ENCODE measurements at regions not wholly inside any gene's neighbourhood (a gene's known extent, or its start where the extent isn't known, plus 50 kb on each side); places are given as distances from the start of the nearest gene placed in this dataset.

GRCh38 chr2:78646533-78647364, 378.8 kb upstream of the REG3G start:
- H2AFZ ChIP-seq (ENCODE audit: low read length) = no peak overlapping the region
- WGBS (ENCODE audit: low lambda C conversion rate) = 1% methylated on average over 5 of the region's 5 CpGs
- intact Hi-C loops (cut with micrococcal nuclease; ENCODE audit: unreplicated experiment) (no loop called here), in situ Hi-C loops (cut with HindIII; ENCODE audit: extremely low pct_ligation_motif_present, low pct_unique_long_range_greater_than_20kb) (no loop called here)
- H3K9ac ChIP-seq (ENCODE audit: insufficient read depth, low read depth, low read length) = no peak overlapping the region
- TF ChIP-seq MTA1 (CRISPR knock-in tag; IDR thresholded peaks at IDR 0.05; ENCODE audit: borderline replicate concordance) (no peak), ZKSCAN1 (IDR thresholded peaks at IDR 0.05; ENCODE audit: low read length) (no peak), CEBPG (CRISPR knock-in tag; IDR thresholded peaks at IDR 0.05) (no peak)
- no peaks in the 10 kb centered on the region for H4K20me1 ChIP-seq (ENCODE audit: insufficient read depth, low read length)
- no peaks in the 10 kb centered on the region for H3K36me3 ChIP-seq (replicated peaks in 1 of 2; ENCODE audit: control insufficient read depth in 1 of 2, insufficient read depth in 2 of 2, low read length in 2 of 2)
- no peaks in the 10 kb centered on the region for H3K79me2 ChIP-seq (ENCODE audit: insufficient read depth, low read length)
- ChIA-PET POLR2A (no interaction called here), CTCF (ENCODE audit: low intra/inter-chr PET ratio, low total read pairs) (no interaction called here)
- ATAC-seq (no peak), DNase-seq (ENCODE audit: low spot score) (no peak), FAIRE-seq (no peak)
- H3K4me2 ChIP-seq (ENCODE audit: low read depth, low read length) = no peak overlapping the region
- no peak overlapping the region for H3K4me3 ChIP-seq (replicated peaks in 1 of 3; ENCODE audit: insufficient read depth in 1 of 3, low read depth in 2 of 3, low read length in 3 of 3)
- H3K27ac ChIP-seq (ENCODE audit: extremely low read length, insufficient read depth, low read length) = no peak overlapping the region
- no peaks in the 10 kb centered on the region for H3K27me3 ChIP-seq (ENCODE audit: control insufficient read depth in 1 of 2, insufficient read depth in 2 of 2, low read length in 2 of 2)
- no TSS peak for BruUV-seq (replicated peaks)
- H3K4me1 ChIP-seq (ENCODE audit: insufficient read depth, low read length) = no peaks in the 10 kb centered on the region
- H3K9me3 ChIP-seq (ENCODE audit: low read length) = no peaks in the 10 kb centered on the region

GRCh38 chr2:78648558-78648957, 376.9 kb upstream of the REG3G start:
- Histone ChIP-seq H3K9ac (ENCODE audit: insufficient read depth, low read depth, low read length) (no peak overlapping the region), H3K4me1 (ENCODE audit: insufficient read depth, low read length) (no peaks in the 10 kb centered on the region), H3K36me3 (replicated peaks in 1 of 2; ENCODE audit: control insufficient read depth in 1 of 2, insufficient read depth in 2 of 2, low read length in 2 of 2) (no peaks in the 10 kb centered on the region), H3K79me2 (ENCODE audit: insufficient read depth, low read length) (no peaks in the 10 kb centered on the region), H4K20me1 (ENCODE audit: insufficient read depth, low read length) (no peaks in the 10 kb centered on the region), H2AFZ (ENCODE audit: low read length) (no peak overlapping the region), H3K27ac (ENCODE audit: extremely low read length, insufficient read depth, low read length) (no peak overlapping the region), H3K4me3 (replicated peaks in 1 of 3; ENCODE audit: insufficient read depth in 1 of 3, low read depth in 2 of 3, low read length in 3 of 3) (no peak overlapping the region), H3K9me3 (ENCODE audit: low read length) (no peaks in the 10 kb centered on the region), H3K4me2 (ENCODE audit: low read depth, low read length) (no peak overlapping the region), H3K27me3 (ENCODE audit: control insufficient read depth in 1 of 2, insufficient read depth in 2 of 2, low read length in 2 of 2) (no peaks in the 10 kb centered on the region)
- no TSS peak for BruUV-seq (replicated peaks)
- WGBS (ENCODE audit: low lambda C conversion rate) = 0% methylated on average over 1 of the region's 1 CpG
- intact Hi-C loops (cut with micrococcal nuclease; ENCODE audit: unreplicated experiment) (no loop called here), in situ Hi-C loops (cut with HindIII; ENCODE audit: extremely low pct_ligation_motif_present, low pct_unique_long_range_greater_than_20kb) (no loop called here)
- no peak for TF ChIP-seq ZNF17 (CRISPR knock-in tag; IDR thresholded peaks at IDR 0.05)
- no peak for ATAC-seq
- CTCF ChIA-PET (ENCODE audit: low intra/inter-chr PET ratio, low total read pairs) = no interaction called here
- POLR2A ChIA-PET = no interaction called here
- no peak for DNase-seq (ENCODE audit: low spot score)
- no peak for FAIRE-seq

All from HepG2 (cell line).